ENCODE measurements at regions not wholly inside any gene's neighbourhood (a gene's known extent, or its start where the extent isn't known, plus 50 kb on each side); places are given as distances from the start of the nearest gene placed in this dataset.

GRCh38 chr4:182017038-182017437, 226.2 kb upstream of the TENM3 start:
- H3K27me3 Mint-ChIP-seq (ENCODE audit: low read depth): no peaks in the 10 kb centered on the region
- H3K4me1 Mint-ChIP-seq: no peaks in the 10 kb centered on the region
- H3K4me3 Mint-ChIP-seq: no peak overlapping the region
- H3K9me3 Mint-ChIP-seq: no peaks in the 10 kb centered on the region
- H3K27ac Mint-ChIP-seq: no peak overlapping the region
- no peak for TF ChIP-seq CTCF (IDR thresholded peaks at IDR 0.05; ENCODE audit: unreplicated experiment in 3 of 3)
- H3K36me3 Mint-ChIP-seq (ENCODE audit: low read depth): no peaks in the 10 kb centered on the region

DNA sequence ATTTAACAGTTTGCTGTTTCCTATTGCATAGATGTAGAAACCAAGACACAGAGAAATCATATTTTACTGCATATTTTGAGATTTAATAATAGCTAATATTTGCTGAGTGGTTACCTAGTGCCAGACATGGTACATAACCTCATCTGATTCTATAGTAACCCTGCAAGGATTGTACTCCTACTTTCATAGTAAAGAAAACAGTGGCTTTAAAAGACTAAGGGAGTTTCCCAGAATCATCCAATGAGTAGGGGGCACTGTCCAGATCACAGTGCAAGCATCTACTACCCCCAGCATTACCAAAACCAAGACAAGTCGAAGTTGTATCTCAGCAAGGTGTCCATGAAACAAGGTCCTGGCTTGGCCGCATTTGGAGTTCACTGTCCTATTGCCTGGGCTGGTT, 224.5 kb upstream of the TENM3 start:
- Mint-ChIP-seq H3K4me1 (no peaks in the 10 kb centered on the region), H3K27ac (no peak overlapping the region), H3K4me3 (no peak overlapping the region), H3K27me3 (ENCODE audit: low read depth) (no peaks in the 10 kb centered on the region), H3K9me3 (no peaks in the 10 kb centered on the region), H3K36me3 (ENCODE audit: low read depth) (no peaks in the 10 kb centered on the region)
- no peak for TF ChIP-seq CTCF (IDR thresholded peaks at IDR 0.05; ENCODE audit: unreplicated experiment in 3 of 3)

- Mint-ChIP-seq H3K9me3 (peaks cover 2% of the 10 kb centered on the region), H3K27ac (no peak overlapping the region), H3K36me3 (ENCODE audit: low read depth) (no peaks in the 10 kb centered on the region), H3K4me1 (no peaks in the 10 kb centered on the region), H3K4me3 (no peak overlapping the region), H3K27me3 (ENCODE audit: low read depth) (no peaks in the 10 kb centered on the region)
- TF ChIP-seq CTCF (IDR thresholded peaks at IDR 0.05; ENCODE audit: unreplicated experiment in 3 of 3): no peak
Observed at GRCh38 chr4:182019148-182019652, 224.0 kb upstream of the TENM3 start.

DNA sequence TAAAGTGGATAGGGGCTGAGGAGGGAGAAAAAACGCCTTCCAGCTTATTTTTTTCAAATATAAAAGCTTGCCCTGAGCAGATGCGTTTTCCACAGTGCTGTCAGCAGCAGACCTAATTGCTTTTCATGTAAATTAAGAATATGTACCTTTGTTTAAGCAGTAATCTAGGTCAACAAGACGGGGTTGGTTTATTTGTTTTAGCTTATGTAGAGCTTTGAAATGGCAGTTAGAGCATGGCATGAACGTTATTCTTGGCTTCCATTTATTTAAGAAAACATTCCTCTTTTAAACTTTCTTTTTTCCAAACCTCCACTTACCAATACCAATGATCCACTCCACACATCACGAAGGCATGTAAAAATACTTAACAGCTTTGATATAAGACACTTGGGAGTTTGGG, 220.3 kb upstream of the TENM3 start:
- H3K4me3 Mint-ChIP-seq: no peak overlapping the region
- H3K27ac Mint-ChIP-seq: no peak overlapping the region
- no peaks in the 10 kb centered on the region for H3K4me1 Mint-ChIP-seq
- H3K27me3 Mint-ChIP-seq (ENCODE audit: low read depth): no peaks in the 10 kb centered on the region
- peaks cover 14% of the 10 kb centered on the region for H3K36me3 Mint-ChIP-seq (ENCODE audit: low read depth)
- H3K9me3 Mint-ChIP-seq: peaks cover 23% of the 10 kb centered on the region
- TF ChIP-seq CTCF (IDR thresholded peaks at IDR 0.05; ENCODE audit: unreplicated experiment in 3 of 3): no peak

DNA sequence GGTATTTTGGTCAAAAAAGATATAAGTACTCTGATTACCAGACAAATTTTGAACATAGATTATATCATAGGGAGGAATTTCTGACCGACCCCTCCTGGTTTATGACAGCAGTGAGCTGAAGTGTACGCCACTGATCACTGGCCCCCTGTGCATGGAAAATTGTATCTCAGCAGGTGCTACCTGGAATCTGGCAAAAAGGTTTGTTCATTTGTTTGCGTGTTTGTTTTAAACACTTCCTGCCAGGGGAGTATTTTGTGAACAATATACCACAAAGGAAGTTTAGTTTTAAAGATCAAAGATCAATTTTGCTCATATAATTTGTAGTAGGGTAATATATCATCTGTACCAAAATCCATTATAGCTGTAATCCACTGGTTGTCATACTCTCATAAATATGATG, 219.7 kb upstream of the TENM3 start:
- peaks cover 28% of the 10 kb centered on the region for H3K9me3 Mint-ChIP-seq
- no peaks in the 10 kb centered on the region for H3K27me3 Mint-ChIP-seq (ENCODE audit: low read depth)
- H3K4me1 Mint-ChIP-seq: no peaks in the 10 kb centered on the region
- H3K36me3 Mint-ChIP-seq (ENCODE audit: low read depth): peaks cover 14% of the 10 kb centered on the region
- no peak overlapping the region for H3K27ac Mint-ChIP-seq
- no peak for TF ChIP-seq CTCF (IDR thresholded peaks at IDR 0.05; ENCODE audit: unreplicated experiment in 3 of 3)
- no peak overlapping the region for H3K4me3 Mint-ChIP-seq

DNA sequence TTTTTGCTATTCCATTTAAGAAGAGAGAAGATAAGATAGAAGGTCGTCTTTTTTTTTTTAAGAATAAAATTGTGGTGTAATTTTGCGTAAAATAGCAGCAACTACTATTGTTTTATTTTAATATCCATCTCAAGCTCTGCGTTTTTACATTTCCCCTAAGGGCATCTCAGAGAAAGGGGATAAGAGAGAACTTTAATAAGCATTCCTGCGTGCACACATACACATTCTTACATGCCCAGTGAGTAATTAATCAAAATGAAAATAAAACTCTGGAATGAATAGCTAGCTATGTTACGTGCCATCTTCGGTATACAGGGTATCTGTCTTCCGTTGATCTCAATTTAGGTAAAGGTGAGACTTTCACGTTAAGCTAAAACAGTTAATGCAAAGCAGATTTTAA, 200.3 kb upstream of the TENM3 start:
- H3K9me3 Mint-ChIP-seq: no peaks in the 10 kb centered on the region
- H3K4me1 Mint-ChIP-seq: no peaks in the 10 kb centered on the region
- H3K4me3 Mint-ChIP-seq: no peak overlapping the region
- no peak for TF ChIP-seq CTCF (IDR thresholded peaks at IDR 0.05; ENCODE audit: unreplicated experiment in 3 of 3)
- H3K27ac Mint-ChIP-seq: no peak overlapping the region
- H3K27me3 Mint-ChIP-seq (ENCODE audit: low read depth): no peaks in the 10 kb centered on the region
- no peaks in the 10 kb centered on the region for H3K36me3 Mint-ChIP-seq (ENCODE audit: low read depth)
